Panc1 (cell line): ENCODE measurements at regions not wholly inside any gene's neighbourhood (a gene's known extent, or its start where the extent isn't known, plus 50 kb on each side); places are given as distances from the start of the nearest gene placed in this dataset.

Source experiments
- CTCF ChIP-seq: fragments of 450-650 bp; IDR thresholded peaks from 2 replicates; pipeline ENCODE4 v1.5.1; 2017; ENCODE audit warnings: mild to moderate bottlenecking
- POLR2AphosphoS5 ChIP-seq: IDR thresholded peaks from 2 replicates; pipeline ENCODE4 v1.6.1; 2012; ENCODE audit warnings: mild to moderate bottlenecking, low read depth, low read length, moderate library complexity
- REST ChIP-seq, 2 experiments: IDR thresholded peaks; 2 replicates each; pipeline ENCODE4 v1.6.1; 2011 to 2012; ENCODE audit warnings: low read depth in 2 of 2, control low read depth in 1 of 2, low read length in 1 of 2, mild to moderate bottlenecking in 1 of 2, moderate library complexity in 1 of 2; ENCODE audit not compliant: insufficient read depth in 1 of 2
- TCF7L2 ChIP-seq: IDR thresholded peaks from 2 replicates; pipeline ENCODE4 v1.6.1; 2011; ENCODE audit warnings: mild to moderate bottlenecking, low read depth, low read length, inconsistent platforms

- no peak for TF ChIP-seq CTCF
- no peak for TF ChIP-seq POLR2AphosphoS5
- TF ChIP-seq REST (IDR thresholded peaks at IDR 0.05; ENCODE audit: insufficient read depth in 1 of 2, low read depth in 2 of 2, low read length in 1 of 2): no peak
- TF ChIP-seq TCF7L2: no peak
Observed at GRCh38 chr3:5754602-5755001, 567.1 kb downstream of the EDEM1 start.
